ENCODE measurements at regions not wholly inside any gene's neighbourhood (a gene's known extent, or its start where the extent isn't known, plus 50 kb on each side); places are given as distances from the start of the nearest gene placed in this dataset.
"Not testable (repeated sequence)": the region's sequence is repeated elsewhere in the genome, so short reads cannot be mapped to it uniquely, and the experiment has no call there.

DNA sequence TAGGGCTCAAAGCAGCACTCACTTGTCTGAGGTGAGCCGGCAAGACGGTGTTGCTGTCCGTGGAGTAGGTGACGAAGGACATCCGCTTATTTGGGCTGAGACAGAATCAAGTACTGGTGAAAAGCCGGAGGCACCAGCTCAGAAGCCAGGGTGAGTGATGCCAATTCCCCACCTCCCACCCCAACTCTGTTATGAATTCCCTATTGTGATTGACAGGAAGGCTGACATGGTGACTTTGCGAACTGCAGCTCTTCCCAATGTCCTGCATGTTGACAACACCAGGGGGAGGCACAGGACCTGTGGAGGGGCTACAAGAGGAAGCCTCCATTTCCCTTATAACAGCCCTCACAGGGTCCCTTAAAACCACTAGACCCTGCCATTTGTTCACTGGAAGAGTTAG is 52.3 kb upstream of the MSMB start:
- Histone ChIP-seq H3K27ac (ENCODE audit: control insufficient read depth, insufficient read depth) (no peak overlapping the region), H3K4me3 (no peak overlapping the region), H4K20me1 (ENCODE audit: control insufficient read depth, insufficient read depth) (no peaks in the 10 kb centered on the region), H3K27me3 (replicated peaks in 1 of 2; ENCODE audit: control insufficient read depth in 2 of 2, insufficient read depth in 2 of 2, low read length in 1 of 2) (no peaks in the 10 kb centered on the region), H3K79me2 (ENCODE audit: control insufficient read depth, insufficient read depth, low read length) (no peaks in the 10 kb centered on the region), H3K36me3 (ENCODE audit: control insufficient read depth in 2 of 2, insufficient read depth in 2 of 2, low read length in 1 of 2) (no peaks in the 10 kb centered on the region), H3K9me3 (replicated peaks; ENCODE audit: control insufficient read depth, insufficient read depth, low read length) (no peaks in the 10 kb centered on the region), H3K9ac (ENCODE audit: control insufficient read depth, insufficient read depth, low read length) (no peak overlapping the region), H2AFZ (ENCODE audit: control insufficient read depth, low read depth, low read length) (no peak overlapping the region), H3K4me1 (ENCODE audit: control insufficient read depth, insufficient read depth, low read length) (peaks cover under 1% of the 10 kb centered on the region; the same call in 1 of the 2 replicates), H3K4me2 (ENCODE audit: control insufficient read depth, insufficient read depth) (no peak overlapping the region)
- FAIRE-seq = no peak
- in situ Hi-C loops (cut with MboI) = no loop called here
- no peak for ATAC-seq
- SMC1A ChIA-PET (ENCODE audit: uncharacterized antibody, unreplicated experiment) = no interaction called here
- CTCF ChIA-PET = no interaction called here
- no peak for DNase-seq (ENCODE audit: low read depth, low spot score)
- TF ChIP-seq, protein P1, sequence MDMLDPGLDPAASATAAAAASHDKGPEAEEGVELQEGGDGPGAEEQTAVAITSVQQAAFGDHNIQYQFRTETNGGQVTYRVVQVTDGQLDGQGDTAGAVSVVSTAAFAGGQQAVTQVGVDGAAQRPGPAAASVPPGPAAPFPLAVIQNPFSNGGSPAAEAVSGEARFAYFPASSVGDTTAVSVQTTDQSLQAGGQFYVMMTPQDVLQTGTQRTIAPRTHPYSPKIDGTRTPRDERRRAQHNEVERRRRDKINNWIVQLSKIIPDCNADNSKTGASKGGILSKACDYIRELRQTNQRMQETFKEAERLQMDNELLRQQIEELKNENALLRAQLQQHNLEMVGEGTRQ (IDR thresholded peaks at IDR 0.05; ENCODE audit: borderline replicate concordance, low read depth, low read length) = no peak
- TF ChIP-seq ZSCAN29 (IDR thresholded peaks at IDR 0.05) = no peak
- no peak for TF ChIP-seq ASH2L (IDR thresholded peaks at IDR 0.05; ENCODE audit: borderline replicate concordance, low read depth)
- no peak for TF ChIP-seq ZNF274 (IDR thresholded peaks at IDR 0.05; ENCODE audit: insufficient read depth, insufficient read length)
- no peak for TF ChIP-seq ZNF622 (IDR thresholded peaks at IDR 0.05)
- TF ChIP-seq EED (IDR thresholded peaks at IDR 0.05; ENCODE audit: low read depth) = no peak
- TF ChIP-seq, protein P2, sequence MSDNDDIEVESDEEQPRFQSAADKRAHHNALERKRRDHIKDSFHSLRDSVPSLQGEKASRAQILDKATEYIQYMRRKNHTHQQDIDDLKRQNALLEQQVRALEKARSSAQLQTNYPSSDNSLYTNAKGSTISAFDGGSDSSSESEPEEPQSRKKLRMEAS (IDR thresholded peaks at IDR 0.05; ENCODE audit: low read depth, low read length) = no peak
- TF ChIP-seq, protein P3, sequence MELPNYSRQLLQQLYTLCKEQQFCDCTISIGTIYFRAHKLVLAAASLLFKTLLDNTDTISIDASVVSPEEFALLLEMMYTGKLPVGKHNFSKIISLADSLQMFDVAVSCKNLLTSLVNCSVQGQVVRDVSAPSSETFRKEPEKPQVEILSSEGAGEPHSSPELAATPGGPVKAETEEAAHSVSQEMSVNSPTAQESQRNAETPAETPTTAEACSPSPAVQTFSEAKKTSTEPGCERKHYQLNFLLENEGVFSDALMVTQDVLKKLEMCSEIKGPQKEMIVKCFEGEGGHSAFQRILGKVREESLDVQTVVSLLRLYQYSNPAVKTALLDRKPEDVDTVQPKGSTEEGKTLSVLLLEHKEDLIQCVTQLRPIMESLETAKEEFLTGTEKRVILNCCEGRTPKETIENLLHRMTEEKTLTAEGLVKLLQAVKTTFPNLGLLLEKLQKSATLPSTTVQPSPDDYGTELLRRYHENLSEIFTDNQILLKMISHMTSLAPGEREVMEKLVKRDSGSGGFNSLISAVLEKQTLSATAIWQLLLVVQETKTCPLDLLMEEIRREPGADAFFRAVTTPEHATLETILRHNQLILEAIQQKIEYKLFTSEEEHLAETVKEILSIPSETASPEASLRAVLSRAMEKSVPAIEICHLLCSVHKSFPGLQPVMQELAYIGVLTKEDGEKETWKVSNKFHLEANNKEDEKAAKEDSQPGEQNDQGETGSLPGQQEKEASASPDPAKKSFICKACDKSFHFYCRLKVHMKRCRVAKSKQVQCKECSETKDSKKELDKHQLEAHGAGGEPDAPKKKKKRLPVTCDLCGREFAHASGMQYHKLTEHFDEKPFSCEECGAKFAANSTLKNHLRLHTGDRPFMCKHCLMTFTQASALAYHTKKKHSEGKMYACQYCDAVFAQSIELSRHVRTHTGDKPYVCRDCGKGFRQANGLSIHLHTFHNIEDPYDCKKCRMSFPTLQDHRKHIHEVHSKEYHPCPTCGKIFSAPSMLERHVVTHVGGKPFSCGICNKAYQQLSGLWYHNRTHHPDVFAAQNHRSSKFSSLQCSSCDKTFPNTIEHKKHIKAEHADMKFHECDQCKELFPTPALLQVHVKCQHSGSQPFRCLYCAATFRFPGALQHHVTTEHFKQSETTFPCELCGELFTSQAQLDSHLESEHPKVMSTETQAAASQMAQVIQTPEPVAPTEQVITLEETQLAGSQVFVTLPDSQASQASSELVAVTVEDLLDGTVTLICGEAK (IDR thresholded peaks at IDR 0.05; ENCODE audit: borderline replicate concordance) = no peak
- TF ChIP-seq NBN (IDR thresholded peaks at IDR 0.05) = no peak
- no peak for TF ChIP-seq BMI1 (IDR thresholded peaks at IDR 0.05; ENCODE audit: borderline replicate concordance)
- no peak for TF ChIP-seq PML (IDR thresholded peaks at IDR 0.05; ENCODE audit: low read length)
- TF ChIP-seq JUNB (IDR thresholded peaks at IDR 0.05) = no peak
- no peak for TF ChIP-seq SUZ12 (IDR thresholded peaks at IDR 0.05; ENCODE audit: unreplicated experiment)
- no peak for TF ChIP-seq BHLHE40 (IDR thresholded peaks at IDR 0.05; ENCODE audit: borderline replicate concordance in 1 of 2, low read depth in 2 of 2, low read length in 1 of 2)
- no peak for TF ChIP-seq FOXM1 (IDR thresholded peaks at IDR 0.05; ENCODE audit: low read depth, low read length)
- 81% methylated on average over 7 of the region's 7 CpGs for WGBS (ENCODE audit: insufficient coverage, insufficient replicate concordance, low lambda C conversion rate, missing lambda C conversion rate)
- RAD21 ChIA-PET (ENCODE audit: unreplicated experiment) = no interaction called here
- BruUV-seq (replicated peaks) = no TSS peak
- POLR2A ChIA-PET = no interaction called here
- intact Hi-C loops (cut with micrococcal nuclease; ENCODE audit: unreplicated experiment) = no loop called here

DNA sequence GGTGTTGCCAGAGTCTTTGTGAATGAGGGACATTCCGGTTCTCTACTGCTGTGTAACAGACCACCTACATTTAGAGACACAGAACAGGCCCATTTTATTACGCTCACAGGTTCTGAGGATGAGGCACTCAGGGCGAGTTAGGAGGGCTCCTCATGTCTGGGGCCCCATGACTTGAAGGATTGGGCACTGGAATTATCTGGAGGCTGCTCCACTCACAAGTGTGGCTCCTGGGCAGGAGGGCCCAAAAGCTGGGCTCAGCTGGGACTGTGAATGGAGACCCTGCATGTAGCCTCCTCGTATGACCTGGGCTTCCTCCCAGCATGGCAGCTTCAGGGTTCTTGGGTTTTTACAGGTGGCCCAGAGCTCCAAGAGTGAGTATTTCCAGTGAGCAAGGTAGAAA is 52.9 kb upstream of the MSMB start:
- POLR2A ChIA-PET; in situ Hi-C loops (cut with MboI); H3K4me2 ChIP-seq (ENCODE audit: control insufficient read depth, insufficient read depth); H3K27ac ChIP-seq (ENCODE audit: control insufficient read depth, insufficient read depth); H3K9ac ChIP-seq (ENCODE audit: control insufficient read depth, insufficient read depth, low read length); H4K20me1 ChIP-seq (ENCODE audit: control insufficient read depth, insufficient read depth); H3K79me2 ChIP-seq (ENCODE audit: control insufficient read depth, insufficient read depth, low read length); DNase-seq (ENCODE audit: low read depth, low spot score); ATAC-seq; H3K4me1 ChIP-seq (ENCODE audit: control insufficient read depth, insufficient read depth, low read length); RAD21 ChIA-PET (ENCODE audit: unreplicated experiment); SMC1A ChIA-PET (ENCODE audit: uncharacterized antibody, unreplicated experiment); H3K9me3 ChIP-seq (replicated peaks; ENCODE audit: control insufficient read depth, insufficient read depth, low read length); H3K4me3 ChIP-seq; FAIRE-seq; intact Hi-C loops (cut with micrococcal nuclease; ENCODE audit: unreplicated experiment); BruUV-seq (replicated peaks); CTCF ChIA-PET; H3K27me3 ChIP-seq (replicated peaks in 1 of 2; ENCODE audit: control insufficient read depth in 2 of 2, insufficient read depth in 2 of 2, low read length in 1 of 2); H3K36me3 ChIP-seq (ENCODE audit: control insufficient read depth in 2 of 2, insufficient read depth in 2 of 2, low read length in 1 of 2); H2AFZ ChIP-seq (ENCODE audit: control insufficient read depth, low read depth, low read length): not testable (repeated sequence)
- WGBS (ENCODE audit: insufficient coverage, insufficient replicate concordance, low lambda C conversion rate, missing lambda C conversion rate) = 44% methylated on average over 4 of the region's 4 CpGs
